NB4 (cell line): ENCODE measurements at regions not wholly inside any gene's neighbourhood (a gene's known extent, or its start where the extent isn't known, plus 50 kb on each side); places are given as distances from the start of the nearest gene placed in this dataset.
A peak's percentile ranks its signal among the peaks of the same experiment; 100 is the strongest.

Experiments used
- DNase-seq: peaks from one replicate; pipeline ENCODE4 v3.0.0; 2010; ENCODE audit warnings: low read depth
- H3K4me3 ChIP-seq: one replicate; pipeline ENCODE4 v1.5.1; 2011; ENCODE audit warnings: mild to moderate bottlenecking, low read depth, low read length, moderate library complexity
- MAX ChIP-seq: IDR thresholded peaks from 2 replicates; pipeline ENCODE4 v1.6.1; 2011; ENCODE audit warnings: low read depth, low read length
- MYC ChIP-seq: IDR thresholded peaks from 2 replicates; pipeline ENCODE4 v1.6.1; 2011; ENCODE audit warnings: low read depth, low read length
- POLR2A ChIP-seq: IDR thresholded peaks from 2 replicates; pipeline ENCODE4 v1.6.1; 2011; ENCODE audit warnings: mild to moderate bottlenecking; ENCODE audit not compliant: insufficient read length; ENCODE audit errors: extremely low read depth
- TF ChIP-seq, protein P1 (sequence below): IDR thresholded peaks from one replicate; pipeline ENCODE4 v1.5.1; 2012; ENCODE audit warnings: low read depth, low read length

- H3K4me3 ChIP-seq = no peak overlapping the region
- peak; percentile 23 for DNase-seq
- no peak for TF ChIP-seq MAX
- TF ChIP-seq MYC = no peak
- TF ChIP-seq POLR2A = no peak
- TF ChIP-seq, protein P1, sequence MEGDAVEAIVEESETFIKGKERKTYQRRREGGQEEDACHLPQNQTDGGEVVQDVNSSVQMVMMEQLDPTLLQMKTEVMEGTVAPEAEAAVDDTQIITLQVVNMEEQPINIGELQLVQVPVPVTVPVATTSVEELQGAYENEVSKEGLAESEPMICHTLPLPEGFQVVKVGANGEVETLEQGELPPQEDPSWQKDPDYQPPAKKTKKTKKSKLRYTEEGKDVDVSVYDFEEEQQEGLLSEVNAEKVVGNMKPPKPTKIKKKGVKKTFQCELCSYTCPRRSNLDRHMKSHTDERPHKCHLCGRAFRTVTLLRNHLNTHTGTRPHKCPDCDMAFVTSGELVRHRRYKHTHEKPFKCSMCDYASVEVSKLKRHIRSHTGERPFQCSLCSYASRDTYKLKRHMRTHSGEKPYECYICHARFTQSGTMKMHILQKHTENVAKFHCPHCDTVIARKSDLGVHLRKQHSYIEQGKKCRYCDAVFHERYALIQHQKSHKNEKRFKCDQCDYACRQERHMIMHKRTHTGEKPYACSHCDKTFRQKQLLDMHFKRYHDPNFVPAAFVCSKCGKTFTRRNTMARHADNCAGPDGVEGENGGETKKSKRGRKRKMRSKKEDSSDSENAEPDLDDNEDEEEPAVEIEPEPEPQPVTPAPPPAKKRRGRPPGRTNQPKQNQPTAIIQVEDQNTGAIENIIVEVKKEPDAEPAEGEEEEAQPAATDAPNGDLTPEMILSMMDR = no peak
Observed at GRCh38 chr12:92457458-92458180, 245.2 kb upstream of the PLEKHG7 start.

DNA sequence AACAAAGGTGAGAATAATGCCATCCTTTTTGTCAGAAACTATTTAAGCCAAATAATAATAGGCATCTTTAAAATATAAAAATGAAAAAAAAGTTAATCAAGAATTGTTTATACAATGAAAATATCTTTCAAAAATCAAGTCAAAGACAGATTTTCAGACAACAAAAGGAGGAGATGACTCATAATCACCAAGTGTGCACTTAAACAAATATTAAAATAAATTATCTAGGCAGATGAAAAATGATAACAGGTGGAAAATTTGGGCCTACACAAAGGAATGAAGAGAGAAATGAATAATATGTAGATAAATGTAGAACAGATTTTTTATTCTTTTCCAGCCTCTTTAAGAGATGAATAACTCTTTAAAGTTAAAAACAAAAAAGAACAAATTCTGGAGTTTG, 250.0 kb upstream of the PLEKHG7 start:
- no peak for DNase-seq
- no peak for TF ChIP-seq MAX
- no peak for TF ChIP-seq POLR2A
- TF ChIP-seq, protein P1 = no peak
- no peak for TF ChIP-seq MYC
- H3K4me3 ChIP-seq = no peak overlapping the region

- no peak overlapping the region for H3K4me3 ChIP-seq
- DNase-seq = no peak
- TF ChIP-seq MAX (no peak), MYC (no peak), POLR2A (no peak)
- TF ChIP-seq, protein P1 = no peak
Observed at GRCh38 chr12:92446083-92446460, 256.7 kb upstream of the PLEKHG7 start.

DNA sequence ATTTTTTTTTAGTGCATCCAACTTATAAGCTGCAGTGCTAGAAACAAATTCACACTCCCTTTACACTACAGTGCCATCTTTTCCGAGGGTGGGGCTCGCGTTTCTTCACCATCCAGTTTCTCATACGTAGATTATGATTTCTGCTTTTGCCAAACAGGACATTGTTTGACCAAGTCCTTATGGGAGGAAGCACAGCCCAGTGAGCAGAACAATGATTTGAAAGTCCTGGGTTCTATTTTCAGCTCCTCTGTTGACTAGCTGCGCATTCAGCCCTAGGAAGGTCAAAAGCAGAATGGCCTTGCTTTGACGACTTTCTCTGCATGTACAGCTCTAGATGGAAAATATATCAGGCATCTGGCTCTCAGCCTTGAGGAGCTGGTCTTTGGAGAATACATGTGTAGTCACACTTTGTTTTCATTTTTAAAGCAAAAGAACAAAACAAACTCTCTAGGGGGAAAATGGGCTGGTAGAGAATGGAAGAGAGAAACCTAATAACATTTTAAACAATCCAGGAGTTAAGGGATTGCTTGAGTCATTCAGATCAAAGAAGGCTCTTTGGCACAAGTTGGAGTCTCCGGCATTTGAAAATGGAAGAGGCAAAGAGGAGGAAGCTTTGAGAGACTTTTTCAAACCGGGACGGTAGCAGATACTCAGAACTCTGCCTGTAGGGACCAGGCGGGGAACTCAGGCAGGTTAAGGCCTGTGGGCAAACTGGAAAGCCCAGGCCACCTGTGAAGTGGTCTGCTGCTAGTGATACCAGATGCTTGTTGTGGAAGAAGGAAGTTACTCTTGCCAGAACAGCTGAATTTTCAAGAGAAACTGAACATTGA, 257.3 kb upstream of the PLEKHG7 start:
- H3K4me3 ChIP-seq = no peak overlapping the region
- DNase-seq = no peak
- TF ChIP-seq MYC (no peak), MAX (no peak), POLR2A (no peak)
- TF ChIP-seq, protein P1 = no peak

DNA sequence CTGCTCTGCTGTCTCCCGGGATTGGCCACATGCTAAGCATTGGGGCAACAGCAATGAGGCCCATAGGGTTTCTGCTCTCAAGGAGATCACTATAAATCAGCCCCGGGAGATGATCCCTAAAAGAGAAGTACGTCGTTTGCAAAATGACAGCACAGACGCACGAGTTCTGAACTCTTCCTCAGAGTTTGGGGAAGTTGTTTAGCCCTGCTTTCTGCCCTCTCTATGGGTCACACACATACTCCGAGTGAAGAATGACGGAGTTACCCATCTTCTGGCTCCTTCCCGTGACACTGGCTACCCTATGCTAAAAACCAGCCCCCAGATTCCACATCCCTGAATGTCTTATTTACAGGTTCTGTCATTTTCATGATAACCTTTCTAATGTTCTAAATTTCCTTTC, 258.0 kb upstream of the PLEKHG7 start:
- peak; percentile 73 for DNase-seq
- no peak overlapping the region for H3K4me3 ChIP-seq
- TF ChIP-seq MAX (peak; percentile 68; the same call in 1 of the 2 replicates), MYC (0 out of 2 replicates have a peak, but pooled peaks have one; percentile 33), POLR2A (no peak)

DNA sequence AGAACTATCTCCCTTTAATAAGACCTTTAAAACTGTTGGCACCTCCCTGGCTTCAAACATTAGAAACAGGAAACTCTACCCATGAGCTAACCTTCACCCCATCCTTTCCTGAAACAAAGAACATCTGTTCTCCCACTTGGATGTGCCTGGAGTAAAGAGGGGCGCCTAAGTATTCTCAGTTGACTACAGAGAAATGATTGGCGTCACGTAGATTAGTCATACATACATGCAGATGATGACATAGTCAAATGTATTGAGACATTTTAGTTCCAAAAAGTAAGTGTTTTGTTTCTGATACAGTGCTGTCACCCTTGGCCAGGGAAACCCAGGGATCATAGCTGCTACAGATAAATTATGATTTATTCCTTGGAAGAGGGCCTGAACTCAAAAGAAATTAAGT, 260.0 kb upstream of the PLEKHG7 start:
- TF ChIP-seq, protein P1 = no peak
- peak; percentile 25 for DNase-seq
- no peak overlapping the region for H3K4me3 ChIP-seq
